ENCODE measurements at regions not wholly inside any gene's neighbourhood (a gene's known extent, or its start where the extent isn't known, plus 50 kb on each side); places are given as distances from the start of the nearest gene placed in this dataset.

DNA sequence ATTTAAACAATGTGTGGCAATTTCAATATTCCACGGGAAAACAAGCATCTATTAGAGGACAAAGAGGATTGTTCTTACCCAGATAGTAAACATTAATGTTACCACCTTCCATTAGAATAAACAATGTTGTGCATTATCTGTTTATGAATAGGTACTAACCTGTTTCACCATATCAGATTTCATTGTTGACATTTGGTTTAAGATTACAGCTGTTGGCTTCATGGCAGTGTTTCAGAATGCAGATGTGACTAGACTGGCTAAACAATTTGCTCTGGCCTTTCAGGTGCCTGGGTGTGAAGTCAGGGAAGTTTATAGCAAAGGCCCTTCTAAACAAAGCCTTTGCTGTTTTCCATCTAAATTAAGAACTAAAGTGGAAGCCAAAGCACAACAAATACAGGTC is 464.7 kb upstream of the FAM47C start:
- TF ChIP-seq, protein P1, sequence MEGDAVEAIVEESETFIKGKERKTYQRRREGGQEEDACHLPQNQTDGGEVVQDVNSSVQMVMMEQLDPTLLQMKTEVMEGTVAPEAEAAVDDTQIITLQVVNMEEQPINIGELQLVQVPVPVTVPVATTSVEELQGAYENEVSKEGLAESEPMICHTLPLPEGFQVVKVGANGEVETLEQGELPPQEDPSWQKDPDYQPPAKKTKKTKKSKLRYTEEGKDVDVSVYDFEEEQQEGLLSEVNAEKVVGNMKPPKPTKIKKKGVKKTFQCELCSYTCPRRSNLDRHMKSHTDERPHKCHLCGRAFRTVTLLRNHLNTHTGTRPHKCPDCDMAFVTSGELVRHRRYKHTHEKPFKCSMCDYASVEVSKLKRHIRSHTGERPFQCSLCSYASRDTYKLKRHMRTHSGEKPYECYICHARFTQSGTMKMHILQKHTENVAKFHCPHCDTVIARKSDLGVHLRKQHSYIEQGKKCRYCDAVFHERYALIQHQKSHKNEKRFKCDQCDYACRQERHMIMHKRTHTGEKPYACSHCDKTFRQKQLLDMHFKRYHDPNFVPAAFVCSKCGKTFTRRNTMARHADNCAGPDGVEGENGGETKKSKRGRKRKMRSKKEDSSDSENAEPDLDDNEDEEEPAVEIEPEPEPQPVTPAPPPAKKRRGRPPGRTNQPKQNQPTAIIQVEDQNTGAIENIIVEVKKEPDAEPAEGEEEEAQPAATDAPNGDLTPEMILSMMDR (IDR thresholded peaks at IDR 0.05), result no peak
- TF ChIP-seq EZH2 (IDR thresholded peaks at IDR 0.05), result no peak

Measured in neural progenitor cell (in vitro differentiated cells).